SK-N-SH (cell line): ENCODE measurements at regions not wholly inside any gene's neighbourhood (a gene's known extent, or its start where the extent isn't known, plus 50 kb on each side); places are given as distances from the start of the nearest gene placed in this dataset.

Source experiments
- CHD2 ChIP-seq: fragments of 150-350 bp; IDR thresholded peaks from 2 replicates; pipeline ENCODE4 v1.6.1; 2018; ENCODE audit warnings: low read length; ENCODE audit not compliant: partially characterized antibody
- EP300 ChIP-seq, 2 experiments: IDR thresholded peaks; 2 replicates each; pipeline versions ENCODE4 v1.4.0 to v1.6.1; 2012; ENCODE audit warnings: borderline replicate concordance in 1 of 2, low read depth in 1 of 2, low read length in 1 of 2
- GABPA ChIP-seq: IDR thresholded peaks from 2 replicates; pipeline ENCODE4 v1.4.0; 2012; ENCODE audit warnings: low read depth, mild to moderate bottlenecking
- MEF2A ChIP-seq: IDR thresholded peaks from 2 replicates; pipeline ENCODE4 v1.4.0; 2012; ENCODE audit warnings: low read depth, borderline replicate concordance
- POLR2AphosphoS5 ChIP-seq: IDR thresholded peaks from 2 replicates; pipeline ENCODE4 v1.6.1; 2012; ENCODE audit warnings: low read depth, low read length
- SMC3 ChIP-seq: IDR thresholded peaks from 2 replicates; pipeline ENCODE4 v1.6.1; 2012; ENCODE audit warnings: low read depth, low read length, improper control_type of control experiment
- TAF1 ChIP-seq: IDR thresholded peaks from 2 replicates; pipeline ENCODE4 v1.6.1; 2012; ENCODE audit warnings: low read depth, mild to moderate bottlenecking, low read length, moderate library complexity, borderline replicate concordance
- TEAD4 ChIP-seq: IDR thresholded peaks from 2 replicates; pipeline ENCODE4 v1.4.0; 2012; ENCODE audit warnings: mild to moderate bottlenecking, borderline replicate concordance; ENCODE audit not compliant: insufficient read depth
- YY1 ChIP-seq: IDR thresholded peaks from 2 replicates; pipeline ENCODE4 v1.4.0; 2012; ENCODE audit warnings: low read depth, mild to moderate bottlenecking
- TF ChIP-seq, protein P1 (sequence below): IDR thresholded peaks from 2 replicates; pipeline ENCODE4 v1.4.0; 2012; ENCODE audit warnings: low read depth
- TF ChIP-seq, protein P2 (sequence below): IDR thresholded peaks from 2 replicates; pipeline ENCODE4 v1.6.1; 2012; ENCODE audit warnings: mild to moderate bottlenecking, low read depth, low read length, moderate library complexity
- TF ChIP-seq, protein P3 (sequence below): fragments of 200-600 bp; sonication (generic); IDR thresholded peaks from 2 replicates; pipeline ENCODE4 v1.6.1; 2017; ENCODE audit warnings: antibody characterized with exemption, mild to moderate bottlenecking, moderate library complexity

DNA sequence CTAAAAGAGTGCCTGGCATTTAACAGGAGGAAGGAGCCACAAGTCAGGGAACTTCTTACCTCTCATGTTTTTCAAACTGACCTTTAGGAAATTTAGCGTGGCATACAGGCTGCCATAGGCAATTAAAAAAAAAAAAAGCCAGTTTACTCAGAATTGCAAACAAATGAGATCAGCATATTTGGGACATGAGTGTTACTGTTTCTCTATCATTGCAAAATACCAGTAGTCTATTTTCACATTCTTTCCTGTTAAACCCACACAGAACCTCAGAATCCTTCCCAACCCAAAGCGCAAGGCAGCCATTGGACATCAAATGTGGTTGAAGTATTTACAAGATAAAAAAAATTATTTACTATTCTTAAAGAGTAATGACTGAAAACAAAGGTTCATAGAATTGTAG, 366.4 kb upstream of the DYNLRB2 start:
- no peak for TF ChIP-seq POLR2AphosphoS5
- TF ChIP-seq, protein P1, sequence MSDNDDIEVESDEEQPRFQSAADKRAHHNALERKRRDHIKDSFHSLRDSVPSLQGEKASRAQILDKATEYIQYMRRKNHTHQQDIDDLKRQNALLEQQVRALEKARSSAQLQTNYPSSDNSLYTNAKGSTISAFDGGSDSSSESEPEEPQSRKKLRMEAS, result no peak
- TF ChIP-seq CHD2, result no peak
- TF ChIP-seq, protein P2, sequence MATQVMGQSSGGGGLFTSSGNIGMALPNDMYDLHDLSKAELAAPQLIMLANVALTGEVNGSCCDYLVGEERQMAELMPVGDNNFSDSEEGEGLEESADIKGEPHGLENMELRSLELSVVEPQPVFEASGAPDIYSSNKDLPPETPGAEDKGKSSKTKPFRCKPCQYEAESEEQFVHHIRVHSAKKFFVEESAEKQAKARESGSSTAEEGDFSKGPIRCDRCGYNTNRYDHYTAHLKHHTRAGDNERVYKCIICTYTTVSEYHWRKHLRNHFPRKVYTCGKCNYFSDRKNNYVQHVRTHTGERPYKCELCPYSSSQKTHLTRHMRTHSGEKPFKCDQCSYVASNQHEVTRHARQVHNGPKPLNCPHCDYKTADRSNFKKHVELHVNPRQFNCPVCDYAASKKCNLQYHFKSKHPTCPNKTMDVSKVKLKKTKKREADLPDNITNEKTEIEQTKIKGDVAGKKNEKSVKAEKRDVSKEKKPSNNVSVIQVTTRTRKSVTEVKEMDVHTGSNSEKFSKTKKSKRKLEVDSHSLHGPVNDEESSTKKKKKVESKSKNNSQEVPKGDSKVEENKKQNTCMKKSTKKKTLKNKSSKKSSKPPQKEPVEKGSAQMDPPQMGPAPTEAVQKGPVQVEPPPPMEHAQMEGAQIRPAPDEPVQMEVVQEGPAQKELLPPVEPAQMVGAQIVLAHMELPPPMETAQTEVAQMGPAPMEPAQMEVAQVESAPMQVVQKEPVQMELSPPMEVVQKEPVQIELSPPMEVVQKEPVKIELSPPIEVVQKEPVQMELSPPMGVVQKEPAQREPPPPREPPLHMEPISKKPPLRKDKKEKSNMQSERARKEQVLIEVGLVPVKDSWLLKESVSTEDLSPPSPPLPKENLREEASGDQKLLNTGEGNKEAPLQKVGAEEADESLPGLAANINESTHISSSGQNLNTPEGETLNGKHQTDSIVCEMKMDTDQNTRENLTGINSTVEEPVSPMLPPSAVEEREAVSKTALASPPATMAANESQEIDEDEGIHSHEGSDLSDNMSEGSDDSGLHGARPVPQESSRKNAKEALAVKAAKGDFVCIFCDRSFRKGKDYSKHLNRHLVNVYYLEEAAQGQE, result no peak
- TF ChIP-seq, protein P3, sequence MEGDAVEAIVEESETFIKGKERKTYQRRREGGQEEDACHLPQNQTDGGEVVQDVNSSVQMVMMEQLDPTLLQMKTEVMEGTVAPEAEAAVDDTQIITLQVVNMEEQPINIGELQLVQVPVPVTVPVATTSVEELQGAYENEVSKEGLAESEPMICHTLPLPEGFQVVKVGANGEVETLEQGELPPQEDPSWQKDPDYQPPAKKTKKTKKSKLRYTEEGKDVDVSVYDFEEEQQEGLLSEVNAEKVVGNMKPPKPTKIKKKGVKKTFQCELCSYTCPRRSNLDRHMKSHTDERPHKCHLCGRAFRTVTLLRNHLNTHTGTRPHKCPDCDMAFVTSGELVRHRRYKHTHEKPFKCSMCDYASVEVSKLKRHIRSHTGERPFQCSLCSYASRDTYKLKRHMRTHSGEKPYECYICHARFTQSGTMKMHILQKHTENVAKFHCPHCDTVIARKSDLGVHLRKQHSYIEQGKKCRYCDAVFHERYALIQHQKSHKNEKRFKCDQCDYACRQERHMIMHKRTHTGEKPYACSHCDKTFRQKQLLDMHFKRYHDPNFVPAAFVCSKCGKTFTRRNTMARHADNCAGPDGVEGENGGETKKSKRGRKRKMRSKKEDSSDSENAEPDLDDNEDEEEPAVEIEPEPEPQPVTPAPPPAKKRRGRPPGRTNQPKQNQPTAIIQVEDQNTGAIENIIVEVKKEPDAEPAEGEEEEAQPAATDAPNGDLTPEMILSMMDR, result no peak
- TF ChIP-seq EP300 (IDR thresholded peaks at IDR 0.05; ENCODE audit: borderline replicate concordance in 1 of 2, low read depth in 1 of 2, low read length in 1 of 2), result no peak
- TF ChIP-seq MEF2A, result no peak
- TF ChIP-seq YY1, result no peak
- no peak for TF ChIP-seq SMC3
- no peak for TF ChIP-seq GABPA
- no peak for TF ChIP-seq TAF1
- TF ChIP-seq TEAD4, result no peak
